Fibroblast of upper back skin (primary cell): ENCODE measurements at regions not wholly inside any gene's neighbourhood (a gene's known extent, or its start where the extent isn't known, plus 50 kb on each side); places are given as distances from the start of the nearest gene placed in this dataset.
"Not testable (repeated sequence)": the region's sequence is repeated elsewhere in the genome, so short reads cannot be mapped to it uniquely, and the experiment has no call there.

Experiments
- DNase-seq: peaks from one replicate; pipeline ENCODE4 v3.0.0-alpha.2; 2013

DNA sequence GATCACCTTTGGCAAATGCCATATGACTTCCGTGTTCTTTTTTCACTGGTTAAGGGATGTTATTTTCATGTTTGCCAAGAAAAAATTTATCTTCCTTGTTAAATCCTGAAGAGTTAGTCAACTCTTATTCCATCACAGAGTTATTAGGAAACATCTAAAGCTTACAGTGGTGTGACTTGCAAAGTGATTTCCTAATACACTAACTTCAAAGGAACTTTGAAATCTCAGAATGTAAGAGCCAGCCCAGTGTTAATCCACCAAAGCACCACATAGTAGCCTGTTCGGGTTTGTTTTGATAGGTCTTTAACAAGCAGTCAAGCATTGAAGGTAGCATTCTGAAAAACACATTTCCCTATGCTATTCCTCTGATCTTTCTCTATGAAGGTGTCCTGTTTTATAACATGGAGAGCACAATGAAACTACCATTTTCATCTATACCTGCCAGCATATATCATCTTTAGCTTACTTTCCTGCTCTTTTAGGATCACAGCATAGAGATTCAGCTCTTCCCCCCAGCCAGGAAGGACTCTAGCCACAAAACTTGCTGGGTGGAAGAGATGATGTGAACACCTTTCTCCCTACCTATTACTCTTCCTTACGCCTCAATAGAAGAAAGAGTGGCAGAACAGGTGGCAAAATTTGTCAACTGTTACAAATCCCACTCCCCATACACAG, 82.4 kb upstream of the MAGI3 start:
- DNase-seq, result no peak

DNA sequence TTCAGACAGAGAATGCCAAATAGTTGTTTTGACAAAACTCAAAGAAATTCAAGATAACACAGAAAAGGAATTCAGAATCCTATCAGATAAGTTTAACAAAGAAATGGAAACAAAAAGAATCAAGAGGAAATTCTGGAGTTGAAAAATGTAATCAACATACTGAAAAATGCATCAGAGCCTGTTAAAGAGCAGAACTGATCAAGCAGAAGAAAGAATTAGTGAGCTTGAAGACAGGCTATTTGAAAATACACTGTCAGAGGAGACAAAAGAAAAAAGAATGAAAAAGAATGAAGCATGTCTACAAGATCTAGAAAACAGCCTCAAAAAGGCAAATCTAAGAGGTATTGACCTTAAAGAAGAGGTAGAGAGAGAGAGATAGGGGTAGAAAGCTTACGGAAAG, 77.7 kb upstream of the MAGI3 start:
- not testable (repeated sequence) for DNase-seq

DNA sequence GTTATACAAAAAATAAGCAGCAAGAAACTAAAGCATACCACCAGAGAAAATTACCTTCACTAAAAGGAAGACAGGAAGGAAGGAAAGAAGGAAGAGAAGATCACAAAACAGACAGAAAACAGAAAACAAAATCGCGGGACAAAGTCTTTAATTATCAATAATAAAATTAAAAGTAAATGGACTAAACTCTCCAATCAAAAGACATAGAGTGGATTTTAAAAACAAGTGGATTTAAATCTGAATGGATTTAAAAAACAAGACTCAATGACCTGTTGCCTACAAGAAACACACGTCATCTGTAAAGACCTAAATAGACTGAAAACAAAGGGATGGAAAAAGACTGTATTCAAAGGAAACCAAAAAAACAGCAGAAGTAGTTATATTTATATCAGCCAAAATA, 75.7 kb upstream of the MAGI3 start:
- DNase-seq, result no peak

DNA sequence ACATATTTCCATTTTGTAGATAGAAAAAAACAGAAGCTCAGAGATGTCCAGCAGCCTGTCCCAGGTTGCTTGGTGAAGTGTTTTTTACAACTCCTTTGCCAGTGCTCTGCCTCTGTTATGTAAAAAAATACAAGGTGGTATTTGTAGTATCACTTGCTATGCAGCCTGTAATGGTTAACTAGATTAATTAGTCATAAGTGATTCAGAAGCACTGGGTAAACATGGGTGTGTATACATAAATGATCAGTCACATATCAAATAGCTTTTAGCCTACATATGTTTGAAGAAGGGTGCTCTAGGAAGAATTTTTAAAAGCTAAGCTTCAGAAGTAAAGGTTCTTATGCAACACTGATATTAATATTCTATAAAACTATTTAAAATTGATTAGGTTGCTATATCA, 70.0 kb upstream of the MAGI3 start:
- DNase-seq, result no peak

DNA sequence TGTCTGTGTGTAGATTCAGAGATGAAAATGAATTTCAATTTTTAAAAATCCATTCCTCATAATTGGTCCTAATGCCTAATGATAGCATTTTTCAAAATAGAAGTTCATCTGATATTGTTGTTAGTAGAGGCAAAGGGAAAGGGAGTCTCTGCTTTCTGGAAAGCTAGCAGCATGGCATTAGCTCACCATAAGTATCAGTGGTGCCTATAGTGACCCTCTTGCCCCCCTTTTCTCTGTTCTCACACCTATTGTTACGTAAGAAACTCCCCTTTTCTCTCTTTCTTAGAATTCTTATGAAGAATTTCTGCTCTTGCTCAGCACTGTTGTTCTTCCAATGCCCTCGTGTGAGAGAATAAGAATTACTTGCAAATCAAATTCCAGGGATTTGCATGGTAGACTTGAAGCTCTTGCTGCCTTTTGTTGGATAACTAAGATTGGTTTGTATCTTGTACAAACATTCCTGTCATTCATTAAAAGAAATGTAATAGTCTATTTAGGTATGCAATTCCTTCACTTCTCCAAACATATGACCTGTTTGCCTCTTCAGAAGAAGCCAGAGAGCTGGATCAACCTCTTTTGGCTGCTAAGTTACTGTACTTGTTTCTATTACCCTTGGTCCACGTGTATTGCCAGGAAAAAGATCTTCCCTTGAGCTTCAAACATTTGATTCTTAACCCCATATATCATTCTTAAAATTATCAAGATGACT, 69.2 kb upstream of the MAGI3 start:
- DNase-seq, result no peak

DNA sequence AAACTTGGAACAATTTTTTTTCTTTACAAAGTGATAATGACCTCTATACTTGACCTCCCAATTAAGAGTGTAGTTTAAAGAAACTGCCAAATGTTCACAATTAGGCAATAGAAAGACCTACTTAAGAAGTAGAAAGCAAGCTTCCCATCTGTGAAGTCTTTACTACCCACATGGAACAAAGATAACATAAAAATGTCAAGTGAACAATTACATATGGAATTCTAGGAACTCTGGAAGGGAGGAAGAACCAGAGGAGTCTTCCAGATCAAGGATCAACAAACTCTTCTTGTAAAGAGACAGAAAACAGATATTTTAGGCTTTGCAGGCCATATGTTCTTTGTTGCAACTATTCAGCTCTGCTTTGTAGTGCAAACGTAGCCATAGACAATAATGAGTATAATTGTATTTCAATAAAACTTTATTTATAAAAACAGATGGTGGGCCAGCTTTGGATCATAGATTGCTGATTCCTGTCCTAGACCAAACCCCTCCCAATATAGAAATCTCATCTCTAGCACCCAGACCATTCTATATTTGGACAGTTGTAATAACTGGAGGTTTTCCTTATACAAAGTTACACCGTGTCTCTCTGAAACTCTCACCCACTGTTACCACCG, 68.4 kb upstream of the MAGI3 start:
- DNase-seq, result no peak

DNA sequence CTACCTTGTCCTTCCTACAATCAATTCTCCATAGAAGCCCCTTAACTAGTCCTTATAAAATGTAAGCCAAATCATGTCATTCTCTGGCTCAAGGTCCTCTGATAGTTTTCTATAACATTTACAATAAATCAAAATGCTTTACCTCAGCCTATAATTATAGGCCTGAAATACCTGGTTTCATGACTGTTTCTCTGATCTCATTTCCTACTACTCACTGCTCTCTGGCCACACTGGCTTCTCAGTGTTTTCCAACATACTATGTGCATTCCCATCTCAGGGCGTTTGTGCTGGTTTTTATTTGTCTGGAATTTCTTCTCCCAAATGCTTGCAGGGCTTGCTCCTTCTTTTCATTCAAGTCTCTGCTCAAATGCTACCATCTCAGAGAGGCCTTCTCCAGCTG, 67.9 kb upstream of the MAGI3 start:
- no peak for DNase-seq

DNA sequence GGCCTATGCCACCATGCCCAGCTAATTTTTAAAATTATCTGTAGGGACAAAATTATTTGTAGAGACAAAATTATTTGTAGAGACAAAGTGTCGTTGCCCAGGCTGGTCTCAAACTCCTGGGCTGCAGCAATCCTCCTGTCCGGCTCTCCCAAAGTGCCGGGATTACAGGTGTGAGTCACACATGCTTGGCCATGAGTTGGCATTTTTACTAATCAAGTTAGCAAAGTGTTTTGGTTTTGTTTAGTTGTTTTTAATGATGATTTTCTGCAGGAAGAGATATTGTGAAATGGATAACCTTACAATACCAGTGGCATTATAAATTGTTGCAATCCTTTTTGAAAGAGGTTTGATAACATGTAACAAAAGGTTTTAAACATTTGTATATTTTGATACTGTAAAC, 65.3 kb upstream of the MAGI3 start:
- DNase-seq, result no peak

DNA sequence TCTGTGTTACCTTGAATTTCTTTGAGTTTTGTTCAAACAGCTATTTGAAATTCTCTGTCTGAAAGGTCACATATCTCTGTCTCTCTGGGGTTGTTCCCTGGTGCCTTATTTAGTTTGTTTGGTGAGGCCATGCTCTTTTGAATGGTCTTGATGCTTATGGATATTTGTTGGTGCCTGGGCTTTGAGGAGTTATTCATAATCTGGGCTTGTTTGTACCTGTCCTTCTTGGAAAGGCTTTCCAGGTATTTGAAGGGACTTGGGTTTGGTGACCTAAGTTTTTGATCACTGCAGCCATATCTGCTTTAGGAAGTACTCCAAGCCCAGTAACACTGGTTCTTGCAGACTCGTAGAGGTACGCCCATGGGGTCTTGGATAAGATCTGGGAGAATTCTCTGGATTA, 63.3 kb upstream of the MAGI3 start:
- no peak for DNase-seq

DNA sequence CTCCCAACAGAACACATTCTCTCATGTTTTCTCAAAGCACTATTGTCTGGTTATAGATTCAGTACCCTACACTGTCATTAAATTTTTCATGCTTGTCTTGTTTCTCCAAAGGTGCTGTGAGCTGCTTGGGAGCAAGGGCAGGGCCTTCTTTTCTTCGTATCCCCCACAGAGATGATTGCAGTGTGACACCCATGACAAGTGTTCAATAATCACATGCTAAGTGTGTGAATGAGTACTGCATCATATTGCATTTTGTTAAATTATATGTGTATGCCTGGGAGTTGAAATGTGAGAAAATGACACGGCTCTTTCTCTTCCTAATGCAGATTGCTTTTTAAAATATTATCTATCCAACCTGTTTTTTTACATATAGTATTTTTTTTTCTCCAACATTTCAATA, 57.3 kb upstream of the MAGI3 start:
- no peak for DNase-seq

DNA sequence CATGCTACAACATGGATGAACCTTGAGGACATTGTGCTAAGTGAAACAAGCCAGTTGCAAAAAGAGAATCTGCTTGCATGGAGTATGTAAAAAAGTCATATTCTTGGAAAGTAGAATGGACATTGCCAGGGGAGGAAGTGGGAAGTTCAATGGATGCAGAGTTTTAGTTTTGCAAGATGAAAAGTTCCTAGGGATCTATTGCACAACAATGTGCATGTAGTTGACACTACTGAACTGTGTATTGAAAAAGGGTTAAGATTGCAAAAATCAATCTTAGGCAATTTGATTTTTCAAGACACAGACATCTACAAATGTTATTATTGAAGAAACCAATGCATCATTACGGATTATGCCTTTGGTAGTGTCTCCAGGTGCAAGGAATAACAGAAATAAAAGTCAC, 50.3 kb upstream of the MAGI3 start:
- no peak for DNase-seq
